ENCODE measurements at regions not wholly inside any gene's neighbourhood (a gene's known extent, or its start where the extent isn't known, plus 50 kb on each side); places are given as distances from the start of the nearest gene placed in this dataset.

- no peaks in the 10 kb centered on the region for H3K9me1 ChIP-seq (ENCODE audit: control insufficient read depth, extremely low read depth, insufficient read depth, low read length)
- H3K4me2 ChIP-seq (ENCODE audit: control insufficient read depth, extremely low read depth, insufficient read depth, low read depth, low read length) = no peak overlapping the region
- H3K36me3 ChIP-seq (ENCODE audit: control insufficient read depth in 2 of 2, extremely low read depth in 1 of 2, insufficient read depth in 2 of 2, low read length in 2 of 2) = no peaks in the 10 kb centered on the region
- H3K4me3 ChIP-seq (ENCODE audit: control insufficient read depth in 2 of 3, extremely low read depth in 1 of 3, insufficient read depth in 2 of 3, low read depth in 1 of 3, low read length in 3 of 3) = no peak overlapping the region
- H3K9me3 ChIP-seq (ENCODE audit: control insufficient read depth, low read depth, low read length) = no peaks in the 10 kb centered on the region
- H4K20me1 ChIP-seq (ENCODE audit: control insufficient read depth, extremely low read depth, insufficient read depth, low read length) = no peaks in the 10 kb centered on the region
- H3K4me1 ChIP-seq (ENCODE audit: control insufficient read depth, extremely low read depth, insufficient read depth, low read length) = no peaks in the 10 kb centered on the region
- DNase-seq (ENCODE audit: low read depth, low spot score) (no peak), FAIRE-seq (no peak)
- H3K27me3 ChIP-seq (ENCODE audit: control insufficient read depth, extremely low read depth, insufficient read depth, low read length) = no peaks in the 10 kb centered on the region
- H3K27ac ChIP-seq (ENCODE audit: control insufficient read depth, insufficient read depth, low read length) = no peak overlapping the region
- no peak overlapping the region for H3K9ac ChIP-seq (ENCODE audit: control insufficient read depth, extremely low read depth, insufficient read depth, low read length)
- no peaks in the 10 kb centered on the region for H3K79me2 ChIP-seq (ENCODE audit: control insufficient read depth, insufficient read depth, low read length)
- no peak for TF ChIP-seq CTCF (optimal IDR thresholded peaks at IDR 0.05 in 1 of 3, IDR thresholded peaks at IDR 0.05 in 1 of 3, conservative IDR thresholded peaks at IDR 0.05 in 1 of 3; ENCODE audit: extremely low read depth in 1 of 3, insufficient read depth in 2 of 3, low read length in 3 of 3)
- dilution Hi-C loops (cut with MboI; ENCODE audit: extremely low pct_ligation_motif_present, low sequenced_read_pairs) = no loop called here
- H2AFZ ChIP-seq (ENCODE audit: control insufficient read depth, low read length) = no peak overlapping the region
Observed at GRCh38 chr2:224211181-224211480, 172.0 kb upstream of the SERPINE2 start.

GRCh38 chr2:224210286-224211180 is 171.4 kb upstream of the SERPINE2 start:
- no peaks in the 10 kb centered on the region for H3K9me1 ChIP-seq (ENCODE audit: control insufficient read depth, extremely low read depth, insufficient read depth, low read length)
- H3K79me2 ChIP-seq (ENCODE audit: control insufficient read depth, insufficient read depth, low read length) = no peaks in the 10 kb centered on the region
- dilution Hi-C loops (cut with MboI; ENCODE audit: extremely low pct_ligation_motif_present, low sequenced_read_pairs) = no loop called here
- H4K20me1 ChIP-seq (ENCODE audit: control insufficient read depth, extremely low read depth, insufficient read depth, low read length) = no peaks in the 10 kb centered on the region
- no peak overlapping the region for H3K4me3 ChIP-seq (ENCODE audit: control insufficient read depth in 2 of 3, extremely low read depth in 1 of 3, insufficient read depth in 2 of 3, low read depth in 1 of 3, low read length in 3 of 3)
- no peaks in the 10 kb centered on the region for H3K4me1 ChIP-seq (ENCODE audit: control insufficient read depth, extremely low read depth, insufficient read depth, low read length)
- no peaks in the 10 kb centered on the region for H3K36me3 ChIP-seq (ENCODE audit: control insufficient read depth in 2 of 2, extremely low read depth in 1 of 2, insufficient read depth in 2 of 2, low read length in 2 of 2)
- no peaks in the 10 kb centered on the region for H3K27me3 ChIP-seq (ENCODE audit: control insufficient read depth, extremely low read depth, insufficient read depth, low read length)
- H2AFZ ChIP-seq (ENCODE audit: control insufficient read depth, low read length) = no peak overlapping the region
- H3K9me3 ChIP-seq (ENCODE audit: control insufficient read depth, low read depth, low read length) = no peaks in the 10 kb centered on the region
- H3K27ac ChIP-seq (ENCODE audit: control insufficient read depth, insufficient read depth, low read length) = no peak overlapping the region
- FAIRE-seq (no peak), DNase-seq (ENCODE audit: low read depth, low spot score) (no peak)
- H3K4me2 ChIP-seq (ENCODE audit: control insufficient read depth, extremely low read depth, insufficient read depth, low read depth, low read length) = no peak overlapping the region
- TF ChIP-seq EZH2 (IDR thresholded peaks at IDR 0.05; ENCODE audit: low read length) (no peak), CTCF (optimal IDR thresholded peaks at IDR 0.05 in 1 of 3, IDR thresholded peaks at IDR 0.05 in 1 of 3, conservative IDR thresholded peaks at IDR 0.05 in 1 of 3; ENCODE audit: extremely low read depth in 1 of 3, insufficient read depth in 2 of 3, low read length in 3 of 3) (no peak)
- H3K9ac ChIP-seq (ENCODE audit: control insufficient read depth, extremely low read depth, insufficient read depth, low read length) = no peak overlapping the region
